Activated CD4-positive, alpha-beta memory T cell treated with anti-CD3 and anti-CD28 coated beads for 36 hours (primary cell): ENCODE measurements at regions not wholly inside any gene's neighbourhood (a gene's known extent, or its start where the extent isn't known, plus 50 kb on each side); places are given as distances from the start of the nearest gene placed in this dataset.
"Not testable (repeated sequence)": the region's sequence is repeated elsewhere in the genome, so short reads cannot be mapped to it uniquely, and the experiment has no call there.

Experiments
- CTCF ChIA-PET: fragments of 350-600 bp; sonication (Branson Sonifier 250); formaldehyde crosslinking; loops from one replicate; lab custom pipeline; 2021; ENCODE audit warnings: antibody characterized with exemption, inconsistent platforms; lab: Charles Lee
- POLR2A ChIA-PET: fragments of 350-600 bp; sonication (Branson Sonifier 250); formaldehyde crosslinking; loops from one replicate; lab custom pipeline; 2021; ENCODE audit warnings: antibody characterized with exemption; lab: Charles Lee
- DNase-seq: peaks from one replicate; pipeline ENCODE4 v3.0.0-alpha.2; 2020
- H3K27ac Mint-ChIP-seq: one replicate; pipeline ENCODE4 v1.8.0; 2021; ENCODE audit warnings: mixed read lengths
- H3K27me3 Mint-ChIP-seq: one replicate; pipeline ENCODE4 v1.8.0; 2021; ENCODE audit warnings: mixed read lengths
- H3K36me3 Mint-ChIP-seq: one replicate; pipeline ENCODE4 v1.8.0; 2021; ENCODE audit warnings: mixed read lengths
- H3K4me1 Mint-ChIP-seq: one replicate; pipeline ENCODE4 v1.8.0; 2021; ENCODE audit warnings: low read depth, mixed read lengths
- H3K4me3 Mint-ChIP-seq: one replicate; pipeline ENCODE4 v1.8.0; 2021; ENCODE audit warnings: mild to moderate bottlenecking, mixed read lengths
- H3K9me3 Mint-ChIP-seq: one replicate; pipeline ENCODE4 v1.8.0; 2021; ENCODE audit warnings: mixed read lengths
- intact Hi-C: fragments of 100-400 bp; cut with micrococcal nuclease; formaldehyde crosslinking; loops from one replicate; pipeline ENCODE4 v1.15.1; 2023

GRCh38 chr6:115414916-115415315 lies 645.8 kb downstream of the FRK start:
- DNase-seq, H3K27me3 Mint-ChIP-seq, H3K4me1 Mint-ChIP-seq, POLR2A ChIA-PET, H3K4me3 Mint-ChIP-seq, H3K36me3 Mint-ChIP-seq, intact Hi-C loops, H3K27ac Mint-ChIP-seq, CTCF ChIA-PET: not testable (repeated sequence)
- peaks cover 12% of the 10 kb centered on the region for H3K9me3 Mint-ChIP-seq

DNA sequence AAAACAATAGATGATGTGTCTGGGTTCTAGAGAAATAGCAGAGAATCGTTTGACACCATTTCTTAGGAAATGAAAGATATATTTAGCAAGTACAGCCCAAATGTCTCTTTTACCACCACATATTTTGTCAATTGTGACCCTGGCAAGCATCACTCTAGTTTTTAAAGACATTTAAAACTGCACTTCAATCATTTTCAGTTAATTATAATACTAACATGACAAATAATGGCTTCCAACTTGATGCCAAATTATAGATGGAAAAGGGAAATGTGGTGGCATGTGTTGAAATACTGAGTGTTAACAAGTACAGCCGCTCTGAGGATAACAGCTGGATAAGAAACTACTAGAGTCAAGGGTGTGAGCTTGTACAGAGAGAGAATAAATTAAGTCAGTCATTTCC lies 648.9 kb downstream of the FRK start:
- POLR2A ChIA-PET = no interaction called here

DNA sequence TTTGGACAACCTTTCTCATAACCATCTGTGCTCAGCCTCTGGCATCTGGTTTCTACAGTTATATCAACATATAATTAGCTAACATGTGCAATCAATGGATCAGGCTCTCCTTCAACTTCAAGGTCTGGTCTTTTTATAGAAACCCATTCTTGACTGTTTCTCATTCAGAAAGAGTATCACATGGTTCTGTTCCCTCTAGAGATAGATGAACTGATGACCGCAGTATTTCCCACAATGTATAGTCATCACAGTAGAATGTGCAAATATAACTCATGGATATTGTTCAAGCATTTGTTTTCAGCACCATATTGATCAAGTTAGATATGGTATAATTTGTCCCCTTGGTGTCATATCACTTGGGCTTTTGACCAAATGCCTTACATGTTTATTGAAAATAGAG lies 656.2 kb downstream of the FRK start:
- Mint-ChIP-seq H3K9me3 (peaks cover 15% of the 10 kb centered on the region), H3K27ac (no peak overlapping the region), H3K27me3 (no peaks in the 10 kb centered on the region), H3K4me1 (no peaks in the 10 kb centered on the region), H3K36me3 (no peaks in the 10 kb centered on the region), H3K4me3 (no peak overlapping the region)
- intact Hi-C loops = no loop called here
- ChIA-PET CTCF (no interaction called here), POLR2A (no interaction called here)
- no peak for DNase-seq

More for the DNA sequence above, 648.9 kb downstream of the FRK start:
- Mint-ChIP-seq H3K4me1 (no peaks in the 10 kb centered on the region), H3K9me3 (peaks cover 11% of the 10 kb centered on the region), H3K27me3 (no peaks in the 10 kb centered on the region), H3K4me3 (no peak overlapping the region), H3K27ac (no peak overlapping the region), H3K36me3 (no peaks in the 10 kb centered on the region)
- intact Hi-C loops = no loop called here
- no peak for DNase-seq
- CTCF ChIA-PET = no interaction called here

GRCh38 chr6:115398607-115399006 lies 662.1 kb downstream of the FRK start:
- H3K27ac Mint-ChIP-seq = no peak overlapping the region
- H3K4me1 Mint-ChIP-seq = no peaks in the 10 kb centered on the region
- no peaks in the 10 kb centered on the region for H3K36me3 Mint-ChIP-seq
- peaks cover 30% of the 10 kb centered on the region for H3K9me3 Mint-ChIP-seq
- DNase-seq = no peak
- intact Hi-C loops = no loop called here
- no peaks in the 10 kb centered on the region for H3K27me3 Mint-ChIP-seq
- ChIA-PET POLR2A (no interaction called here), CTCF (no interaction called here)
- H3K4me3 Mint-ChIP-seq = no peak overlapping the region

DNA sequence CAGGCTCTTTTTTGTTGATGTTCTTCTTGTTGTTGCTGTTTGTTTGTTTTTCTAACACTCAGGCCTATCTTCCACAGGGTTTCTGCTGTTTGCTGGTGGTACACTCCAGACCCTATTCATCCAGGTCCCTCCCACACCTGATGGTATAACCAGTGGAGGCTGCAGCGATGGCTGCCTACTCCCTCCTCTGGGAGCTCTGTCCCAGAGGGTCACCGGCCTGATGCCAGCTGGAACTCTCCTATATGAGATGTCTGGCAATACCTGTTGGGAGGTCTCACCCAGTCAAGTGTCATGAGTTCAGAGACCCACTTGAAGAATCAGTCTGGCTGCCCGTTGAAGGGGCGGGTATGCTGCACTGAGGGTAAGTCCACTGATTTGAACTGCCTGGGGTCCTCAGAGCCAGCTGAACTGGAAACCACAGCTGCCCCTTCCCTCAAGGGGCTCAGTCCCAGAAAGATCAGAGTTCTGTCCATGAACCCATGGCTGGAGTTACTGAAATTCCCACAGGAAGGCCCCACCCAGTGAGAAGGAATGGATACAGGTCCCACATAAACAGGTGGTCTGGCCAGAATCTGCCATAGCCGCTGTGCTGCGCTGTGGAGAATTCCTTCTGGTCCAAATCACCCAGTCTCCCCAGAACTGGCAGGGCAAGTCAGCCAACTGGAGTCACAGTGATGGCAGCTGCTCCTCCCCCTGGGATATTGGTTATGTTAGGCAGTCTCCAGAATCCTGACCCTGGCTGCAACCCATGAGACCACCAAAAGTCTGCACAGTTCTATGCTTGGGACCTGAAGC lies 664.4 kb downstream of the FRK start:
- ChIA-PET POLR2A (no interaction called here), CTCF (interaction anchor here (0.6 kb wide), 1 partner anchor 562 kb away, joined by 3 read pairs; no protein-coding TSS in a partner anchor)
- no peak for DNase-seq
- Mint-ChIP-seq H3K9me3 (peaks cover 32% of the 10 kb centered on the region), H3K36me3 (no peaks in the 10 kb centered on the region), H3K27ac (no peak overlapping the region), H3K4me1 (no peaks in the 10 kb centered on the region), H3K27me3 (no peaks in the 10 kb centered on the region), H3K4me3 (no peak overlapping the region)
- intact Hi-C loops = no loop called here

GRCh38 chr6:115393821-115394220 lies 666.9 kb downstream of the FRK start:
- intact Hi-C loops = no loop called here
- no peaks in the 10 kb centered on the region for H3K4me1 Mint-ChIP-seq
- H3K4me3 Mint-ChIP-seq = no peak overlapping the region
- peaks cover 46% of the 10 kb centered on the region for H3K9me3 Mint-ChIP-seq
- no peak for DNase-seq
- ChIA-PET POLR2A (no interaction called here), CTCF (no interaction called here)
- H3K27ac Mint-ChIP-seq = no peak overlapping the region
- H3K36me3 Mint-ChIP-seq = no peaks in the 10 kb centered on the region
- no peaks in the 10 kb centered on the region for H3K27me3 Mint-ChIP-seq

GRCh38 chr6:115370202-115370601 lies 690.5 kb downstream of the FRK start:
- H3K27ac Mint-ChIP-seq = no peak overlapping the region
- no peak overlapping the region for H3K4me3 Mint-ChIP-seq
- CTCF ChIA-PET = no interaction called here
- peaks cover 23% of the 10 kb centered on the region for H3K9me3 Mint-ChIP-seq
- DNase-seq = no peak
- no peaks in the 10 kb centered on the region for H3K4me1 Mint-ChIP-seq
- H3K36me3 Mint-ChIP-seq = no peaks in the 10 kb centered on the region
- POLR2A ChIA-PET = no interaction called here
- intact Hi-C loops = no loop called here
- no peaks in the 10 kb centered on the region for H3K27me3 Mint-ChIP-seq

DNA sequence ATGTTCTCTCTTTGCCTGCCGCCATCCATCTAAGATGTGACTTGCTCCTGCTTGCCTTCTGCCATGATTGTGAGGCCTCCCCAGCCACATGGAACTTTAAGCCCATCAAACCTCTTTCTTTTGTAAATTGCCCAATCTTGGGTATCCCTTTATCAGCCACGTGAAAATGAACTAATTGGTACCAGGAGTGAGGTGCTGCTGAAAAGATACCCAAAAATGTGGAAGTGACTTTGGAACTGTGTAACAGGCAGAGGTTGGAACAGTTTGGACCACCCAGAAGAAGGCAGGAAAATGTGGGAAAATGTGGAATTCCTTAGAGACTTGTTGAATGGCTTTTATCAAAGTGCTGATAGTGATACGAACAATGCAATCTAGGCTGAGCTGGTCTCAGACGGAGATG lies 694.9 kb downstream of the FRK start:
- Mint-ChIP-seq H3K27ac (no peak overlapping the region), H3K9me3 (peaks cover 21% of the 10 kb centered on the region), H3K36me3 (no peaks in the 10 kb centered on the region), H3K4me3 (no peak overlapping the region), H3K27me3 (no peaks in the 10 kb centered on the region), H3K4me1 (no peaks in the 10 kb centered on the region)
- no peak for DNase-seq
- ChIA-PET POLR2A (no interaction called here), CTCF (no interaction called here)
- intact Hi-C loops = no loop called here

GRCh38 chr6:115363379-115363778 lies 697.3 kb downstream of the FRK start:
- no peak overlapping the region for H3K4me3 Mint-ChIP-seq
- POLR2A ChIA-PET = no interaction called here
- no peak overlapping the region for H3K27ac Mint-ChIP-seq
- H3K27me3 Mint-ChIP-seq = no peaks in the 10 kb centered on the region
- peaks cover 21% of the 10 kb centered on the region for H3K9me3 Mint-ChIP-seq
- intact Hi-C loops = no loop called here
- no peak for DNase-seq
- no peaks in the 10 kb centered on the region for H3K4me1 Mint-ChIP-seq
- CTCF ChIA-PET = no interaction called here
- H3K36me3 Mint-ChIP-seq = no peaks in the 10 kb centered on the region

DNA sequence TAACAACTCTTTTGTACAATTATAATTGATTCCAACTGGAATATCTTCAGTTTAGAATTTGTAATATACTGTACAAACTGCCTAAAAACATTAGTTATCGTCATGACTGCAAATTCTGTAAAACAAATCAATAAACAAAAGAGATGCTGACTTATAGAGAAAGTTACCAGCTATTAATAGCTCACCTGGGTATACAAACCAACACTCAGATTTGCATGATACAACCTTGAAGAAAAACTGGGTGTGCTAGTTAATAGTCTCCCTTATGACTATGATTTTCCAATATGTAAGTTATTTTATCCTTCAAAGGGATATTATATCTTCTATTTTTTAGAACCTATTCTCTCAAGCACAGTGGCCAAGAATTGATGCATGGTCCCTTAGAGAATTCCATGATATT lies 698.5 kb downstream of the FRK start:
- POLR2A ChIA-PET = no interaction called here
- intact Hi-C loops = no loop called here
- no peaks in the 10 kb centered on the region for H3K36me3 Mint-ChIP-seq
- CTCF ChIA-PET = no interaction called here
- no peaks in the 10 kb centered on the region for H3K27me3 Mint-ChIP-seq
- H3K4me3 Mint-ChIP-seq = no peak overlapping the region
- H3K27ac Mint-ChIP-seq = no peak overlapping the region
- peaks cover 15% of the 10 kb centered on the region for H3K9me3 Mint-ChIP-seq
- no peaks in the 10 kb centered on the region for H3K4me1 Mint-ChIP-seq
- no peak for DNase-seq

GRCh38 chr6:115360602-115361325 lies 699.9 kb downstream of the FRK start:
- ChIA-PET CTCF (no interaction called here), POLR2A (no interaction called here)
- Mint-ChIP-seq H3K4me3 (no peak overlapping the region), H3K4me1 (no peaks in the 10 kb centered on the region), H3K36me3 (no peaks in the 10 kb centered on the region), H3K27me3 (no peaks in the 10 kb centered on the region), H3K27ac (no peak overlapping the region), H3K9me3 (peaks cover 9% of the 10 kb centered on the region)
- intact Hi-C loops = no loop called here
- DNase-seq = no peak

DNA sequence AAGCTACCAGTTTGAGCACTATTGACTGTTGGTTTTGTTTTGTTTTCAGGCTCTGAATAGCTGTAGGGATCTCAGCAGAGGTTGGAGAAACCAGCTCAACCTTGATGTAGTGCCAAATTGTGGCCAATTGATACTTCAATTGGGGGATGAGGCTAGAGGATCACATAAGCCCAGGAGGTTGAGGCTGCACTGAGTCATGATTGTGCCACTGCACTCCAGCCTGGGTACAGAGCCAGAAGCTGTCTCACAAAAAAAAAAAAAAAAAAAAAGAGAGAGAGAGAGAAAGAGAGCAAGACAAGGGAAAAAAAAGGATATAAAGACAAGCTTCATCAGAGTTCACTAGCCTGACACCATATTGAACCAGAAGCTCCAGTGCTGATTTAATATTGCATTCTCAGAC lies 702.1 kb downstream of the FRK start:
- H3K9me3 Mint-ChIP-seq = peaks cover 5% of the 10 kb centered on the region
- no peaks in the 10 kb centered on the region for H3K36me3 Mint-ChIP-seq
- no peak overlapping the region for H3K4me3 Mint-ChIP-seq
- intact Hi-C loops = no loop called here
- H3K4me1 Mint-ChIP-seq = no peaks in the 10 kb centered on the region
- CTCF ChIA-PET = no interaction called here
- H3K27ac Mint-ChIP-seq = no peak overlapping the region
- no peak for DNase-seq
- H3K27me3 Mint-ChIP-seq = no peaks in the 10 kb centered on the region
- POLR2A ChIA-PET = no interaction called here

DNA sequence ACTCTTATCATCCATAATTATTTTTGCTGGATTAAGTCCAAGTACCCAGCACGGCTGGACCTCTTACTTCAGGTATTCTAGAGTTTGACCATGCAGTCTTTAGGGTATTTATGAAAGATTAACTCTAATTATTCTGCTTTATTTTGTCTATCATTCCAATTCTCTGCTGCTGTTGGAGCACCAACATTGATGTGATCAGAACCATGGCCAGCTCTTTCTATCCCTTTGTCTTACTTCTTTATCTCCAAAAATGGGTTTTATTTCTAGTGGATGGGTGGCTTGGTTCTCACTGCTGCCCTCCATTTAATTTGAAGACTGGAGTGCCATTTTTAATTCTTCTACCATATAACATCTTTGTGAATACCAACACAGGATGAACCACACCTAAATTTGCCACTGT lies 704.3 kb downstream of the FRK start:
- intact Hi-C loops = no loop called here
- Mint-ChIP-seq H3K4me1 (no peaks in the 10 kb centered on the region), H3K9me3 (peaks cover 3% of the 10 kb centered on the region), H3K27me3 (no peaks in the 10 kb centered on the region), H3K36me3 (no peaks in the 10 kb centered on the region), H3K4me3 (no peak overlapping the region), H3K27ac (no peak overlapping the region)
- ChIA-PET POLR2A (no interaction called here), CTCF (no interaction called here)
- DNase-seq = no peak
